ENCODE measurements at regions not wholly inside any gene's neighbourhood (a gene's known extent, or its start where the extent isn't known, plus 50 kb on each side); places are given as distances from the start of the nearest gene placed in this dataset.

DNA sequence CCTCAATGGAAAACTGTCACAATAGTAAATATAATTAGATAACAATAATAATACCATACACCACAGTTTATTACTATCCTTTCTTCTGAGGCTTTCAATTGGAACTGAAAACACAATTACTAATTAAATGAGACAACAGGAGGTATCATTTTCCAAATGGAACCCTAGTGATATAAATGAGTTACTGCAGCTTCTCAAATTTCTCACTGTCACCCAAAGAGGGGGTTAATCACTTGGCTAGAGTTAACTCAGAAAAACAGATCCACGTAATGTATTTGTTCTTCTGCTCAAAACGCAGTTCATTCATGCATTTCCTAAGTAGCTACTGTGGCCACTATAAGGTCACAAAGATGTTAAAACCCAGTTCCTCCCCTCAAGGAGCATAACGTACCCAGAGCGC is 120.9 kb upstream of the FOXN3 start:
- TF ChIP-seq, protein P1, sequence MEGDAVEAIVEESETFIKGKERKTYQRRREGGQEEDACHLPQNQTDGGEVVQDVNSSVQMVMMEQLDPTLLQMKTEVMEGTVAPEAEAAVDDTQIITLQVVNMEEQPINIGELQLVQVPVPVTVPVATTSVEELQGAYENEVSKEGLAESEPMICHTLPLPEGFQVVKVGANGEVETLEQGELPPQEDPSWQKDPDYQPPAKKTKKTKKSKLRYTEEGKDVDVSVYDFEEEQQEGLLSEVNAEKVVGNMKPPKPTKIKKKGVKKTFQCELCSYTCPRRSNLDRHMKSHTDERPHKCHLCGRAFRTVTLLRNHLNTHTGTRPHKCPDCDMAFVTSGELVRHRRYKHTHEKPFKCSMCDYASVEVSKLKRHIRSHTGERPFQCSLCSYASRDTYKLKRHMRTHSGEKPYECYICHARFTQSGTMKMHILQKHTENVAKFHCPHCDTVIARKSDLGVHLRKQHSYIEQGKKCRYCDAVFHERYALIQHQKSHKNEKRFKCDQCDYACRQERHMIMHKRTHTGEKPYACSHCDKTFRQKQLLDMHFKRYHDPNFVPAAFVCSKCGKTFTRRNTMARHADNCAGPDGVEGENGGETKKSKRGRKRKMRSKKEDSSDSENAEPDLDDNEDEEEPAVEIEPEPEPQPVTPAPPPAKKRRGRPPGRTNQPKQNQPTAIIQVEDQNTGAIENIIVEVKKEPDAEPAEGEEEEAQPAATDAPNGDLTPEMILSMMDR (IDR thresholded peaks at IDR 0.05) = peak; percentile 10
- no peak for TF ChIP-seq EZH2 (IDR thresholded peaks at IDR 0.05; ENCODE audit: borderline replicate concordance, insufficient read depth, low read depth, low read length, poor library complexity, severe bottlenecking)

Measured in B cell (primary cell).